SU-DHL-6 (cell line): ENCODE measurements at regions not wholly inside any gene's neighbourhood (a gene's known extent, or its start where the extent isn't known, plus 50 kb on each side); places are given as distances from the start of the nearest gene placed in this dataset.

Source experiments
- EZH2phosphoT487 ChIP-seq: fragments of 200-600 bp; sonication (generic), shearing (Covaris generic); conservative IDR thresholded peaks from 2 replicates; pipeline ENCODE4 v1.6.1; 2018; ENCODE audit warnings: mild to moderate bottlenecking, antibody characterized with exemption, low read length, moderate library complexity, mixed read lengths
- TF ChIP-seq, protein P1 (sequence below): fragments of 200-600 bp; sonication (generic); IDR thresholded peaks from one replicate; pipeline ENCODE4 v1.5.1; 2017; ENCODE audit warnings: antibody characterized with exemption, mild to moderate bottlenecking, low read length, moderate library complexity; ENCODE audit not compliant: insufficient read depth, poor library complexity, severe bottlenecking

- TF ChIP-seq, protein P1, sequence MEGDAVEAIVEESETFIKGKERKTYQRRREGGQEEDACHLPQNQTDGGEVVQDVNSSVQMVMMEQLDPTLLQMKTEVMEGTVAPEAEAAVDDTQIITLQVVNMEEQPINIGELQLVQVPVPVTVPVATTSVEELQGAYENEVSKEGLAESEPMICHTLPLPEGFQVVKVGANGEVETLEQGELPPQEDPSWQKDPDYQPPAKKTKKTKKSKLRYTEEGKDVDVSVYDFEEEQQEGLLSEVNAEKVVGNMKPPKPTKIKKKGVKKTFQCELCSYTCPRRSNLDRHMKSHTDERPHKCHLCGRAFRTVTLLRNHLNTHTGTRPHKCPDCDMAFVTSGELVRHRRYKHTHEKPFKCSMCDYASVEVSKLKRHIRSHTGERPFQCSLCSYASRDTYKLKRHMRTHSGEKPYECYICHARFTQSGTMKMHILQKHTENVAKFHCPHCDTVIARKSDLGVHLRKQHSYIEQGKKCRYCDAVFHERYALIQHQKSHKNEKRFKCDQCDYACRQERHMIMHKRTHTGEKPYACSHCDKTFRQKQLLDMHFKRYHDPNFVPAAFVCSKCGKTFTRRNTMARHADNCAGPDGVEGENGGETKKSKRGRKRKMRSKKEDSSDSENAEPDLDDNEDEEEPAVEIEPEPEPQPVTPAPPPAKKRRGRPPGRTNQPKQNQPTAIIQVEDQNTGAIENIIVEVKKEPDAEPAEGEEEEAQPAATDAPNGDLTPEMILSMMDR: no peak
- no peak for TF ChIP-seq EZH2phosphoT487
Measured at GRCh38 chr16:52293204-52293603, 253.7 kb downstream of the TOX3 start.
